ENCODE measurements at regions not wholly inside any gene's neighbourhood (a gene's known extent, or its start where the extent isn't known, plus 50 kb on each side); places are given as distances from the start of the nearest gene placed in this dataset.

DNA sequence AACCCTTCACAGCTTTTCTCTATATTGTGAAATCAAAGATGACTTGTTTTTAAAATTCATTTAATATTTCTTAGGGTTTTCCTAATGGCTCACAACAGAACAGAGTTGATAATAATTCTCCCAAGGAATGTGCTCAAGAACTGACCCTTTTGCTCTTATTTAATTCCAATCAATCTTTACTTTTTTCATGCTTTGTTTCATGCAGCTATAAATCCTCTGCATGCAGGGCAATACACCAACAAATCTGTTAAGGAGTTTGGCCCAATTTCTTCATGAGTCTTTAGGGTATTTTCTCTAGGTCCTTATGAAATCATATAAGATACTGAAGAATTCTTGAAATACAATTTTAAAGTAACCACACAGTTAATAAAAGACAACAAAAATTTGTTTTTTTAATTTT is 264.2 kb downstream of the SLC6A15 start:
- TF ChIP-seq, protein P1, sequence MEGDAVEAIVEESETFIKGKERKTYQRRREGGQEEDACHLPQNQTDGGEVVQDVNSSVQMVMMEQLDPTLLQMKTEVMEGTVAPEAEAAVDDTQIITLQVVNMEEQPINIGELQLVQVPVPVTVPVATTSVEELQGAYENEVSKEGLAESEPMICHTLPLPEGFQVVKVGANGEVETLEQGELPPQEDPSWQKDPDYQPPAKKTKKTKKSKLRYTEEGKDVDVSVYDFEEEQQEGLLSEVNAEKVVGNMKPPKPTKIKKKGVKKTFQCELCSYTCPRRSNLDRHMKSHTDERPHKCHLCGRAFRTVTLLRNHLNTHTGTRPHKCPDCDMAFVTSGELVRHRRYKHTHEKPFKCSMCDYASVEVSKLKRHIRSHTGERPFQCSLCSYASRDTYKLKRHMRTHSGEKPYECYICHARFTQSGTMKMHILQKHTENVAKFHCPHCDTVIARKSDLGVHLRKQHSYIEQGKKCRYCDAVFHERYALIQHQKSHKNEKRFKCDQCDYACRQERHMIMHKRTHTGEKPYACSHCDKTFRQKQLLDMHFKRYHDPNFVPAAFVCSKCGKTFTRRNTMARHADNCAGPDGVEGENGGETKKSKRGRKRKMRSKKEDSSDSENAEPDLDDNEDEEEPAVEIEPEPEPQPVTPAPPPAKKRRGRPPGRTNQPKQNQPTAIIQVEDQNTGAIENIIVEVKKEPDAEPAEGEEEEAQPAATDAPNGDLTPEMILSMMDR (IDR thresholded peaks at IDR 0.05 in 8 of 11, conservative IDR thresholded peaks at IDR 0.05 in 3 of 11) = no peak
- TF ChIP-seq POLR2A (IDR thresholded peaks at IDR 0.05) (no peak), POLR2AphosphoS5 (IDR thresholded peaks at IDR 0.05) (no peak)

Measured in spleen (tissue), 7 donors.